ENCODE measurements at regions not wholly inside any gene's neighbourhood (a gene's known extent, or its start where the extent isn't known, plus 50 kb on each side); places are given as distances from the start of the nearest gene placed in this dataset.
"Not testable (repeated sequence)": the region's sequence is repeated elsewhere in the genome, so short reads cannot be mapped to it uniquely, and the experiment has no call there.

GRCh38 chr21:9748451-9748850 lies 772.9 kb upstream of the TPTE start:
- H3K4me3 Mint-ChIP-seq; intact Hi-C loops (cut with micrococcal nuclease); H3K27me3 Mint-ChIP-seq; H3K4me3 ChIP-seq (ENCODE audit: low read length); H3K36me3 ChIP-seq (ENCODE audit: control insufficient read depth in 2 of 3, insufficient read depth in 3 of 3, low read length in 3 of 3); DNase-seq; H3K27ac Mint-ChIP-seq; CTCF ChIA-PET; POLR2A ChIA-PET; H3K36me3 Mint-ChIP-seq; H3K4me1 ChIP-seq (ENCODE audit: control insufficient read depth in 2 of 2, insufficient read depth in 2 of 2, low read length in 2 of 2); ATAC-seq; H3K27me3 ChIP-seq (ENCODE audit: control insufficient read depth in 2 of 2, insufficient read depth in 2 of 2, low read length in 2 of 2); H3K27ac ChIP-seq (ENCODE audit: low read depth, low read length); H3K4me1 Mint-ChIP-seq: not testable (repeated sequence)
- H3K9me3 ChIP-seq (ENCODE audit: control insufficient read depth in 2 of 3, low read length in 3 of 3), result peaks cover 0 to 22% (median 0%) of the 10 kb centered on the region in 3 experiments
- H3K9me3 Mint-ChIP-seq, result peaks cover 0 to 16% (median 3%) of the 10 kb centered on the region in 11 donors

- H3K27me3 ChIP-seq (ENCODE audit: control insufficient read depth in 2 of 2, insufficient read depth in 2 of 2, low read length in 2 of 2); H3K4me3 Mint-ChIP-seq; H3K36me3 ChIP-seq (ENCODE audit: control insufficient read depth in 2 of 3, insufficient read depth in 3 of 3, low read length in 3 of 3); H3K27me3 Mint-ChIP-seq; intact Hi-C loops (cut with micrococcal nuclease); DNase-seq; H3K36me3 Mint-ChIP-seq; H3K27ac Mint-ChIP-seq; H3K4me1 ChIP-seq (ENCODE audit: control insufficient read depth in 2 of 2, insufficient read depth in 2 of 2, low read length in 2 of 2); ATAC-seq; POLR2A ChIA-PET; H3K4me1 Mint-ChIP-seq; H3K4me3 ChIP-seq (ENCODE audit: low read length); H3K27ac ChIP-seq (ENCODE audit: low read depth, low read length); CTCF ChIA-PET: not testable (repeated sequence)
- peaks cover 0 to 16% (median 3%) of the 10 kb centered on the region in 11 donors for H3K9me3 Mint-ChIP-seq
- H3K9me3 ChIP-seq (ENCODE audit: control insufficient read depth in 2 of 3, low read length in 3 of 3), result peaks cover 0 to 26% (median 0%) of the 10 kb centered on the region in 3 experiments
Observed at GRCh38 chr21:9749741-9750230, 771.6 kb upstream of the TPTE start.

GRCh38 chr21:9750341-9751086 lies 770.9 kb upstream of the TPTE start:
- Histone ChIP-seq H3K27ac (ENCODE audit: low read depth, low read length) (no peak overlapping the region), H3K4me1 (ENCODE audit: control insufficient read depth in 2 of 2, insufficient read depth in 2 of 2, low read length in 2 of 2) (no peaks in the 10 kb centered on the region), H3K36me3 (ENCODE audit: control insufficient read depth in 2 of 3, insufficient read depth in 3 of 3, low read length in 3 of 3) (no peaks in the 10 kb centered on the region), H3K27me3 (ENCODE audit: control insufficient read depth in 2 of 2, insufficient read depth in 2 of 2, low read length in 2 of 2) (no peaks in the 10 kb centered on the region), H3K4me3 (ENCODE audit: low read length) (no peak overlapping the region), H3K9me3 (ENCODE audit: control insufficient read depth in 2 of 3, low read length in 3 of 3) (peaks cover 0 to 26% (median 0%) of the 10 kb centered on the region in 3 experiments)
- Mint-ChIP-seq H3K4me3 (no peak overlapping the region), H3K4me1 (no peaks in the 10 kb centered on the region), H3K9me3 (peaks cover 0 to 22% (median 3%) of the 10 kb centered on the region in 11 donors), H3K27ac (no peak overlapping the region), H3K36me3 (no peaks in the 10 kb centered on the region), H3K27me3 (no peaks in the 10 kb centered on the region)
- DNase-seq (no peak), ATAC-seq (no peak)
- intact Hi-C loops (cut with micrococcal nuclease), result no loop called here
- CTCF ChIA-PET, result no interaction called here
- POLR2A ChIA-PET, result no interaction called here

GRCh38 chr21:9751087-9751585 lies 770.2 kb upstream of the TPTE start:
- peaks cover 0 to 26% (median 3%) of the 10 kb centered on the region in 11 donors for H3K9me3 Mint-ChIP-seq
- H3K36me3 ChIP-seq (ENCODE audit: control insufficient read depth in 2 of 3, insufficient read depth in 3 of 3, low read length in 3 of 3); H3K27me3 Mint-ChIP-seq; H3K36me3 Mint-ChIP-seq; CTCF ChIA-PET; H3K4me3 ChIP-seq (ENCODE audit: low read length); H3K4me3 Mint-ChIP-seq; POLR2A ChIA-PET; H3K27ac ChIP-seq (ENCODE audit: low read depth, low read length); intact Hi-C loops (cut with micrococcal nuclease); DNase-seq; H3K4me1 Mint-ChIP-seq; H3K27me3 ChIP-seq (ENCODE audit: control insufficient read depth in 2 of 2, insufficient read depth in 2 of 2, low read length in 2 of 2); H3K4me1 ChIP-seq (ENCODE audit: control insufficient read depth in 2 of 2, insufficient read depth in 2 of 2, low read length in 2 of 2); H3K27ac Mint-ChIP-seq: not testable (repeated sequence)
- H3K9me3 ChIP-seq (ENCODE audit: control insufficient read depth in 2 of 3, low read length in 3 of 3), result peaks cover 0 to 29% (median 0%) of the 10 kb centered on the region in 3 experiments
- peak; percentile 28 for ATAC-seq

- peaks cover 0 to 29% (median 0%) of the 10 kb centered on the region in 3 experiments for H3K9me3 ChIP-seq (ENCODE audit: control insufficient read depth in 2 of 3, low read length in 3 of 3)
- CTCF ChIA-PET; H3K4me3 Mint-ChIP-seq; H3K36me3 Mint-ChIP-seq; H3K36me3 ChIP-seq (ENCODE audit: control insufficient read depth in 2 of 3, insufficient read depth in 3 of 3, low read length in 3 of 3); ATAC-seq; H3K27me3 Mint-ChIP-seq; H3K27ac ChIP-seq (ENCODE audit: low read depth, low read length); POLR2A ChIA-PET; H3K27ac Mint-ChIP-seq; H3K27me3 ChIP-seq (ENCODE audit: control insufficient read depth in 2 of 2, insufficient read depth in 2 of 2, low read length in 2 of 2); intact Hi-C loops (cut with micrococcal nuclease); H3K4me1 Mint-ChIP-seq; H3K4me1 ChIP-seq (ENCODE audit: control insufficient read depth in 2 of 2, insufficient read depth in 2 of 2, low read length in 2 of 2); DNase-seq; H3K4me3 ChIP-seq (ENCODE audit: low read length): not testable (repeated sequence)
- peaks cover 0 to 26% (median 3%) of the 10 kb centered on the region in 11 donors for H3K9me3 Mint-ChIP-seq
Observed at GRCh38 chr21:9752028-9752427, 769.4 kb upstream of the TPTE start.

- H3K27ac Mint-ChIP-seq; H3K27me3 Mint-ChIP-seq; CTCF ChIA-PET; ATAC-seq; H3K4me3 Mint-ChIP-seq; DNase-seq; H3K27ac ChIP-seq (ENCODE audit: low read depth, low read length); H3K27me3 ChIP-seq (ENCODE audit: control insufficient read depth in 2 of 2, insufficient read depth in 2 of 2, low read length in 2 of 2); H3K4me1 ChIP-seq (ENCODE audit: control insufficient read depth in 2 of 2, insufficient read depth in 2 of 2, low read length in 2 of 2); H3K4me1 Mint-ChIP-seq; intact Hi-C loops (cut with micrococcal nuclease); H3K36me3 Mint-ChIP-seq; H3K4me3 ChIP-seq (ENCODE audit: low read length); H3K36me3 ChIP-seq (ENCODE audit: control insufficient read depth in 2 of 3, insufficient read depth in 3 of 3, low read length in 3 of 3); POLR2A ChIA-PET: not testable (repeated sequence)
- H3K9me3 ChIP-seq (ENCODE audit: control insufficient read depth in 2 of 3, low read length in 3 of 3), result peaks cover 0 to 30% (median 0%) of the 10 kb centered on the region in 3 experiments
- peaks cover 0 to 22% (median 2%) of the 10 kb centered on the region in 11 donors for H3K9me3 Mint-ChIP-seq
Observed at GRCh38 chr21:9753441-9753840, 767.9 kb upstream of the TPTE start.

GRCh38 chr21:9753943-9754342 lies 767.4 kb upstream of the TPTE start:
- intact Hi-C loops (cut with micrococcal nuclease), result no loop called here
- H3K27ac Mint-ChIP-seq, result no peak overlapping the region
- ChIA-PET POLR2A (no interaction called here), CTCF (no interaction called here)
- H3K36me3 ChIP-seq (ENCODE audit: control insufficient read depth in 2 of 3, insufficient read depth in 3 of 3, low read length in 3 of 3), result no peaks in the 10 kb centered on the region
- H3K4me3 Mint-ChIP-seq, result no peak overlapping the region
- peaks cover 0 to 17% (median under 1%) of the 10 kb centered on the region in 11 donors for H3K9me3 Mint-ChIP-seq
- ATAC-seq, result no peak
- no peaks in the 10 kb centered on the region for H3K4me1 Mint-ChIP-seq
- H3K4me1 ChIP-seq (ENCODE audit: control insufficient read depth in 2 of 2, insufficient read depth in 2 of 2, low read length in 2 of 2), result no peaks in the 10 kb centered on the region
- no peaks in the 10 kb centered on the region for H3K36me3 Mint-ChIP-seq
- no peaks in the 10 kb centered on the region for H3K27me3 Mint-ChIP-seq
- no peak for DNase-seq
- H3K9me3 ChIP-seq (ENCODE audit: control insufficient read depth in 2 of 3, low read length in 3 of 3), result peaks cover 0 to 35% (median 3%) of the 10 kb centered on the region in 3 experiments
- H3K27me3 ChIP-seq (ENCODE audit: control insufficient read depth in 2 of 2, insufficient read depth in 2 of 2, low read length in 2 of 2), result no peaks in the 10 kb centered on the region
- no peak overlapping the region for H3K27ac ChIP-seq (ENCODE audit: low read depth, low read length)
- H3K4me3 ChIP-seq (ENCODE audit: low read length), result no peak overlapping the region
